HG02885 (cell line): ENCODE measurements at regions not wholly inside any gene's neighbourhood (a gene's known extent, or its start where the extent isn't known, plus 50 kb on each side); places are given as distances from the start of the nearest gene placed in this dataset.
"Not testable (repeated sequence)": the region's sequence is repeated elsewhere in the genome, so short reads cannot be mapped to it uniquely, and the experiment has no call there.

ENCODE experiments used
- ATAC-seq: cut with Tn5 transposase; IDR thresholded peaks from one replicate; pipeline ENCODE4 v1.9.1; 2021; ENCODE audit warnings: mild to moderate bottlenecking; ENCODE audit not compliant: unreplicated experiment, poor library complexity

DNA sequence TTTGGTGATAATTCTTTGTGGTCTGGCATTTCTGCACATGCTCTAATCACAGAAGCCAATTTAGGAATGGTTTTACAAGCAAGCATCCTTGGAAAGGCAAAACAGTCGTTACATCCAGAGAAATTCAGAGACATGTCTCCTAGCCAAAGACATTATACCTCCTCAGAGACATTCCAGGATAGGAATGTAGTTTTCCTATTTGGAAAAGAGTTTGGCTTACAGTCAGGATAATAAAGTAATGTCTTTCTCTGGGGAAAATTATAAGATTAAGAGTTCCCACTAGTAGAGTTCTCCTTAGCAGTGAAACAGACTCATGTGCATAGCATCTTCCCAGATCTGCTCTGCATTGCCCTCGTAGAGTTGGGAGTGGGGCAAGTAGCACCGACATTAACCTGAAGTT, 753.6 kb upstream of the TMEFF2 start:
- no peak for ATAC-seq

DNA sequence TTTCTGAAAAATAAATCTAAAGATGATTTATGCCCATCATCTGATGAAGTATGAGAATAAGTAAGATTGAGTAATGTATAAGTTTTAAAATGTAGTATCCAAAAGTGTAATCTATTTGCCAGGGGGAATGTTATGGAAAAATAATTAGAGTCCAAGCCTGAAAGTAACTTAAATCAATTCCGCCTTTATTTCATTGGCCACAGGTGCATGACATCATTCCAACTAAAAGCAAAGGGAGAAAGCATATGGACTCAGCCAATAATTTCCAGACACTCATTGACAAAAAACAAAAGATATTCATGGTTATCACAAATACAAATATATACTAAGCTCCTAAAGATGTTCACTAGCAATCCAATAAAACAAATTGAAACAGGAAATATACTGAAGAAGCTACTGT, 752.6 kb upstream of the TMEFF2 start:
- no peak for ATAC-seq

DNA sequence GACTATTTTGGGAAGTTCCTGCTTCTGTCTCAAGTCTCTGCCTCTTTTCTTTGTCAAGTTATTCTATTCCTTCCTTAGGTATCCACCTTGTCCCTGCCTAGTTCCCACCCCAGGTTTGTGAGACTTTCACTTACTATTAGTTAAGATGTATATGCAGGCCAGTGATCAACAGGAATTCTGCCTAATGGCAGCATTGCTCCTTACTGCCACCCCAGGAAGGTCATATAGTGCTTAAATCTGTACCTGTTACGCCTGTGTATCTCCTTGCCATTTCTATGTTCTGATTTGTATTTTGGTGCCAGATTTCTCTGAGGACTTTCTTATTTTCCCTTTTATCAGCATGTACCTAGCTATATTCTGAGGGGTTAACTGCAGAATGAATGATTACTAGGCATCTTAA, 746.0 kb upstream of the TMEFF2 start:
- ATAC-seq, result no peak

DNA sequence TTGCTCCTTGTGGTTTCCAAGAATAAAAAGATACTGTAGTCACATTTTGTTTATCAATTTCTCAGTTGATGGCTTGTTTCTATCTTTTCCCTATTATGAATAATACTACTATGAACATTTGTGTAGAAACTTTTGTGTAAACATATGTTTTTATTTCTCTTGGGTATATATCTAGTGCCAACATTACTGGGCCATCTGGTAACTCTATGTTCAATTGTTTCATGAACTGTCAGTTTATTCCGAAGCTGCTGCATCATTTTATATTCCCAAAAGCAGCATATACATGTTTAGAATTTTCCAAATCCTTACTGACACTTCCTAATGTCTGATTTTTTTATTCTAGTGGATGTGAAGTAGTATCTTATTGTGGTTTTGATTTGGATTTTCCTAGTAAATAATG, 737.6 kb upstream of the TMEFF2 start:
- no peak for ATAC-seq

DNA sequence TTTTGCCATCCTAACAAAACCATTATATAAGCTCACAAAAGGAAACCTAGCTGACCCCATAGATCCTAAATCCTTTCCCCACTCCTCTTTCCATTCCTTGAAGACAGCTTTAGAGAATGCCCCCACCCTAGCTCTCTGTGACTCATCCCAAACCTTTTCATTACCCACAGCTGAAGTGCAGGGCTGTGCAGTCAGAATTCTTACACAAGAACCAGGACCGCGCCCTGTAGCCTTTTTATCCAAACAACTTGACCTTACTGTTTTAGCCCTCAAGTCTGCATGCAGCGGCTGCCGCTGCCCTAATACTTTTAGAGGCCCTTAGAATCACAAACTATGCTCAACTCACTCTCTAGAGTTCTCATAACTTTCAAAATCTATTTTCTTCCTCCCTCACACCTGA, 726.9 kb upstream of the TMEFF2 start:
- not testable (repeated sequence) for ATAC-seq

DNA sequence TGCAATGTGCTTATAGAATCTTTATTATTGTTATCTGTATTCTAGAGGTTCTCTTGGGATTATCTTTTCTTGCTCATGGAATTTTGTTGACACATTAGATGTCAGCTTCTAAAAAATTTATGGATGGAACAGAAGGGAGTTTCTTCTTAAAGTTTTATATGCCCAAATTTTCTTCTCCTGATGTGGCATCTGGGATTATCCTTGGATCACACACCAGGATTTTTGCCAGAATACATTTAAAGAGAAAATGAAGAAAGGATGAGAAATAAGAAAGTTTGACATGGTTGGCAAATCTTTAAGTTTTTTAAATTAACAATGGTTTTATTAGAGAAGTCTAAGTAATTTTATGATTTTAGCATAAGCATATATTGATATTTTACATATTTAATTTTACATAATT, 706.7 kb upstream of the TMEFF2 start:
- no peak for ATAC-seq

DNA sequence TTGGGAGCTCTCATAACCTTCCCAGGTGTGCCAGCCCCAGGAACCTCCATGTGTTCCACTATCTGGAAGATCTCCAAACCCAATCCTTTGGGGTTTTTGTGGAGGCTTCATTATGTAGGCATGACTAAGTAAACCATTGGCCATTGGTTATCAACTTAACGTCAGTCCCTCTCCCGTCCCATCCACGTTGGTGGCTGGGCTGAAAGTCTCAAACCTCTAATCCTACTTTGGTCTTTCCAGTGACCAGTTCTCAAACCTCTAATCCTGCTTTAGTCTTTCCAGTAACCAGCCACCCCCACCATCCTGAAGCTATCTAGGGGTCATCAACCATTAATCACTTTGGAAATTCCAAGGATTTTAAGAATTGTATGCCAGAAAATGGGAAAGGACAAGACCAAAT, 704.7 kb upstream of the TMEFF2 start:
- no peak for ATAC-seq

DNA sequence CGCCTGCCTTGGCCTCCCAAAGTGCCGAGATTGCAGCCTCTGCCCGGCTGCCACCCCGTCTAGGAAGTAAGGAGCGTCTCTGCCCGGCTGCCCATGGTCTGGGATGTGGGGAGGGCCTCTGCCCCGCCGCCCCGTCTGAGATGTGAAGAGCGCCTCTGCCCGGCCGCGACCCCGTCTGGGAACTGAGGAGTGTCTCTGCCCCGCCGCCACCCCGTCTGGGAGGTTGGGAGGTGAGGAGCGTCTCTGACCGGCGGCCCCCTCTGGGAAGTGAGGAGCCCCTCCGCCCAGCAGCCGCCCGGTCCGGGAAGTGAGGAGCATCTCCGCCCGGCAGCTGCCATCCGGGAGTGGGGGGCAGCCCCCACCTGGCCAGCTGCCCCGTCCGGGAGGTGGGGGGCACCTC, 699.2 kb upstream of the TMEFF2 start:
- ATAC-seq, result not testable (repeated sequence)

DNA sequence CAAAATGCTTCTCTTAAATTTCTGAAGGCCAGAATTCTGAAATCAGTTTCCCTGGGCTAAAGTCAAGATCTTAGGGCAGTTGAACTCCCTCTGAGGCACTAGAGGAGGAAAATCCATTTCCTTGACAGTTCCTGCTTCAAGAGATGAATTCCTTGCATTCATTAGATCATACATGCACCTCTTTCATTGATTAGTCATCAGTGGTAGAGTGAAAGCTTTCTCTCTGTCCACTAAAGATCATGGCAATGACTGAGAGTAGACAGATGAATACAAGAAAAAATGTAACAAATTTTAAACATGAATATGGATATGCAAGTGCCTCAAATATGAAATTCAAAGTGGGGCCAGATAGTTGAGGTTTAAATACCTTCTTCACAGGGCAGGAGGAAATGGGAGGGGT, 693.4 kb upstream of the TMEFF2 start:
- ATAC-seq, result no peak

DNA sequence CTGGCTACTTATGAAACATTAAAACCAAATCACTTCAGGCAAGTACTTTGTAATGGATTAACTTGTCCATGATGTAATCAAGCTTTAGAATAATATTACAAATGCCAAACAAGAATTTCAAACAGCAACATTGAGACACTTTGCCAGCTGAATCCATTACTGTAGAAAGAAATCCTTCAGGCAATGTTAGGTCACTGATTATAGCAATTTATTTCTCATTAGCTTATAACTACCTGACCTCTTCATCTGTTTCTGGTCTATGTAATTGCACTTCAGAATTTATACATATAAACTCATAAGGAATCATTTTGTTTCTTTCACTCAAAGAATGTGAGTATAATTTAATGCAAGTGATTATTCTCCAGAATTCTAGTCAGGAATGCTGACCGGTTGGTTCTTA, 692.6 kb upstream of the TMEFF2 start:
- ATAC-seq, result no peak

DNA sequence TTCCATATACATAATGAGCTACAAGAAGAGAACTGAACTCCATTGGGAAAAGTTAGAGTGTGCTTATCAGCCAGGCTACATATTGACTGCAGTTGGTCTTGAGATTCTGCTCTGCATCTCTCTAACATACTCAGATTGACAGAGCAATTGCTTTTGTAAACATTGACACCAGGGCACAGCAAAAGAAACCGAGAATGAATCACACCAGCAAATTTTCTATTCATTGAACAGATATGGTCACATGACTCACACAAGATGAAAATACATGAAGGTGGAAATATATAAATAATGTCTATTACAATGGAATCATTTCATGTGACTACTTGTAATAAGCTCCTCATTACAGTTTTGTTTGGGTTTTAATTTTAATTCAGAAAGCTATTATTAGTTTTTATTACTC, 691.9 kb upstream of the TMEFF2 start:
- no peak for ATAC-seq

DNA sequence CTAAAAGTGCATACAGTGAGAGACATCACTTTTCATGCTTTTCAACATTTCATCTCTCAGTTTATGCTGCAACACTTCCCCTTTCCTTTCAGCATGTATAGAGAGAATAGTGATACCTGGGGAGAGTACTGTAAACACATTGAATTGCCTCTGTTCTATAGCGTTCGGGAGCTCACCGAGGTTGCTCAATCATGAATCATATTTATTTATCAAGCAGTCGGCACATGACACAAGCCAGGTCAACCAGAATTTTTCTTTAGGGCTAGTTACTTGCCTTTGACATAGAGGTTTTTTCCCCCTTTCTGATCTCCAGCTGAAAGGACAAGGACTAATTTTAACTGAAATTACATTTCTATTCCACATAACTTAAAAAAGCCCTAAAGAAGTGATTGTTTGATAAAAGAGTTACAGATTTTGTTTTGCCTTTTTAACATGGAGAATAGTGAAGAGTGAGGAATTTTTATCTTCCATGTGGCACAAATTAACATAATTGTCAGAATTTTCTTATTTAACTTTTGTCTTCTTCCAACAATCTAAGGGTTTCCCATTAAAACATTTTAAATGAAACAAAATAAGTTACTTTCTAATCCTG, 690.9 kb upstream of the TMEFF2 start:
- no peak for ATAC-seq

DNA sequence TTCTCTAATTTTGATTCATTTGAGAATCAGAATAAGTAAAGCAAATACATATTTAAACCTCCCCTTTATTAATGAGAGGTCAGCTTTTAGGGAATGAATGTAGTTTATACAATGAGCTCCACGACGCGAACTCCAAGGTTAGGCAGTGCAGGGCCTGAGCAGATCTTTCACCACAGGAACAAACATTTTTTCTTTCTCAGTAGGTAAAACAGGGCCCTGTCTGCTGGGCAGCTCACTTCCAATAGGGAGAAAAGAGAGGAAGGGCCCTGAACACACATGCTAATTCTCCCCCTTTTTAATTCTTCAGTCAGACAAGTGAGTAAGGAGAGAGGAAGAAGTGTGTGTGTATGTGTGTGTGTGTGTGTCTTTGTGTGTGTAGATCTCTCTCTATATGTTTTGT, 682.4 kb upstream of the TMEFF2 start:
- no peak for ATAC-seq

DNA sequence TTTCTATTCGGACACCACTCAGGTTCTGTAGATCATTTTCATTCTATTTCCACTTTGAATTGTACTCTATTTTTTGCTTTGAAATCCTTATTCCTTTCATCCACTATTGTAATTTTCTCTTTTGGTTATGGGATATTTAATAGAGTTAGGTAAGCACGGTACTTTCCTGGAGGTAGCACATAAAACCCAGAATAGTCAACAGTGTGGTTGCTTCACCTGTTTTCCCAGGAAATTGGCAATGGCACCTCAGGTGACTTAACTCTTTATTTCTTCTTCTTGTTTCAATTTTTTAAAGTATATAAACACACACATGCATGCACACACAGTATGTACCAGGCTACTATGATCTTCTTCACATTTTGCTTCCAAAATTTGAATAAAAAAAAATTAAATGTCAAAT, 682.0 kb upstream of the TMEFF2 start:
- no peak for ATAC-seq

DNA sequence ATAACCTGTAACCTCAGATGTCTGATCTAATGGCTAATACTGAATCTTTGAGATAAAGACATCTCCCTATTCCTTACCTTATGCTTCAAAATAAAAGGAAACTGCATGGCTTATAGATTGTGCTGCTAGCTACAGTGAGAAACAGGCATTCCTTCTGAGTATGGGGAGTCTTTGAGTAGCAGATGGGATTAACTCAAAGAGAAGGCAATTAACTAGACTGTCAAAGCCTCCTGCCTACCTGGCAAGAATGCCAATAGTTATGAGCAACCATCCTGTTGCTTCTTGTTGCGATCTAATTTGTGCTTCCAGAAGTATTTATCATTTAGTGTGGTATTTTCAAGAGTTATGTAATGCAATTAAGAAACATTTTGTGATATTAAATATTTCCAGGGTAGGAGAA, 660.0 kb upstream of the TMEFF2 start:
- no peak for ATAC-seq

DNA sequence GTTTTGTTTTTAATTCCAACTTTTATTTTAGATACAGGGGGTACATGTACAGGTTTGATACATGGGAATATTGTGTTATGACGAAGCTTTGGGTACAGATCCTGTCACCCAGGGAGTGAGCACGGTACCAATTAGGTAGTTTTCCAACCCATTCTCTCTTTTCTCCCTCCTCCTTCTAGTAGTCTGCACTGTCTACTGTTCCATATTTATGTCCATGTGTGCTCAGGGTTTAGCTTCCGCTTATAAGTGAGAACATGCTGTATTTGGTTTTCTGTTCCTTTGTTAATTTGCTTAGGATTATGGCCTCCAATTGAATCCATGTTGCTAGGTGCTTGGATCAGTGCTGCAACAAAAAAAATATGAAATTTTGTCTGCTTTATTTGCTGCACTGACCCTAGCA, 659.3 kb upstream of the TMEFF2 start:
- ATAC-seq, result no peak

DNA sequence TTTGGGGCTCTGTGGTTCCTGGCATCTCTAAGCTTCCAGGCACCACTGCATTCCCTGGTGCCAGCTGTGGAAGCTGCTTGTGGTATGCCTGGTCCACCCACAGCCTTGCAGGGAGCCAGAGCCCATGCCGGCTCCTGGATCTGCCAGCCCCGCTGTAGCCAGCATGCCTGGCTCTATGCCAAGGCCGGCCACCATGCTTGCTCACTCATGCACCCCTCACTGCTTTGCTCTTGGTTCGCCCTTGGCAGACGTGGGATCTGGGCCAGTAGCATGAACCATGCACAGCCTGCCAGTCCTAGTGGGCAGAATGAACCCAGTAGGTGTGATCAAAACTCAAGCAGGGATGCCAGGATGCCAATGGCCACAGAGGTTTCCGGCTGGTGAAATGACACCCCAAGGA, 634.2 kb upstream of the TMEFF2 start:
- no peak for ATAC-seq

DNA sequence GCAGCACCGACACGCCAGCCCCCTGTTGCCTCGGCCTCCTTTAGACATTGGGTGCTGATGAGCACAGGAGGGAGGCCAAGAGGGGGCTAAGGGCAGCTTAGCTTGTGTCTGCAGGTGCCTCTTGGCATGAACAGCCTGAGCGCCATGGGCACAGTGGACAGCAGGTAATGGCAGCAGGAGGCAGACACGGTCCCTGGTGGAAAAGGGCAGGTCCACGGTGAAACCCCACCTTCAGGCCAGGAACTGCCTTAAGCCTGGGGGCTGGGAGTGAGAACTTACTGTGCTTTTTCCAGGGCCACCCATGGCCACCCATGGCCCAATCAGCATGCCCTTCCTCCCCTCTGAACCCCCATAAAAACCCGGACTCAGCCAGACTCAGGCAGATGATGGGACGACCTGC, 633.4 kb upstream of the TMEFF2 start:
- ATAC-seq, result no peak

DNA sequence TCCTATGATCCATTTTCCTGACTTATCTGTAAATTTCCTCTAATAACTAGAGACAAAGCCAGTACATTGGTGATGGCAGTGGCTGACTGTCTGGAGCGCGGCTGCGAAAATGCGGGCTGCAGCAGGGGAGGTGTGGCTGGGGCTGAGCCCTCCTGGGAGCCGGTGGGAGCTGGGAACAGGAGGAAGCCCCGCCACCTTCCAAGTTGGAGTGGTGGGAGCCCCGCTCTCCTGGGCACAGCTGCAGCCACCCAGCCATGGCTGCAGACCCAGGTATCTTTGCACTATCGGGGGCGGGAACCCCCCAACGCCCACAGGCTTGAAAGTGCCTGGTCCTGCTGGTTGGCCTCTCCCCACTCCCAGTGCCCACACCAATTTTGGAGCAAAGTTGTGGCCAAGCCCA, 633.0 kb upstream of the TMEFF2 start:
- ATAC-seq, result no peak

DNA sequence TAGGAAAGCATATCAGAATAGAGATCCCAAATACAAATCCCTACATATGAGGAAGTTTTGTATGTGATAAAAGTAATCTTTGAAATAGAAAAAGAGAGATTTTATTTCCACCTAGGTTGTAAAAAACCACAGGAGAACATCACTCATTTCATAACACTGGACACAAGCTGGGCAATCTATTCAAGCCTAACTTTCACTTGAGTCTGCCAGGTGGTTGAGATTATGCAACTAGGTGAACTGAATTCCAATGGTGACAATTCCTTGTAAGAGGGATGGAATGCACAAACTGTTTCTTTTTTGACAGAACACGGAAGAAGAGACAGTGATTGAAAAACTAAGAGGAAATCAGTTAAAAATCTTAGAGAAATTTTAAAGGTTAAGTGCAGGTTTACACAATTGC, 619.6 kb upstream of the TMEFF2 start:
- no peak for ATAC-seq

DNA sequence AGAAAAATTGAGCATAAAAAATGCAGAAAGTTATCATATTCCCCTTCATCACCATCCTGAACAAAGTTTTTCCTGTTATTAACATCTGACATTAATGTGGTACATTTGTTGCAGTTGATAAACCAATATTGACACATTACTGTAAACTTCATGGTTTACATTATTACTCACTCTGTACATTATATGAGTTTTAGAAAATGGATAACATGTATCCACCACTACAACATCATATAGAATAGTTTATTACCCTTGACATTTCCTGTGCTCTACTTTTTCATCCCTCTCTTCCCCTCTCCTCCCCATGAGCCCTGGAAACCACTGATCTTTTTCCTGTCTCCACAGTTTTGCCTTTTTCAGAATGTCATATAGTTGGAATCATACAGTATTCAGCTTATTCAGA, 618.6 kb upstream of the TMEFF2 start:
- no peak for ATAC-seq

DNA sequence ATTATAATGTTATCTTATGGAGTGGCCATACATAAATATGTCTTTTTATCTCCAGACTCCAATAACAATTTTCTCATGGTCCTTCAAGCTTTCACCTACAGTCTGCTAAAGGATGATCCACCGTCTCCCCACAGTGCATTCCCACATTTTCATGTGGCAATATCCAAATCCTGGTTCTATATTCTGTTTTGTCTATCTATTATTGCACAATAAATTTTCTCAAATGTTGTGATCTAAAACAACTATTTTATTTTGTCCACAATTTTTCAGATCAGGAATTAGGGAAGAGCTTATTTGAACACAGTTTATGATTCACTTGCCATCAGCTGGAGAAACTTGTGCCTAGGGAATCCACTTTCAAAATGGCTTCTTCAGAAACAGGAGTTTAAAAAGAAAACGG, 614.4 kb upstream of the TMEFF2 start:
- no peak for ATAC-seq

DNA sequence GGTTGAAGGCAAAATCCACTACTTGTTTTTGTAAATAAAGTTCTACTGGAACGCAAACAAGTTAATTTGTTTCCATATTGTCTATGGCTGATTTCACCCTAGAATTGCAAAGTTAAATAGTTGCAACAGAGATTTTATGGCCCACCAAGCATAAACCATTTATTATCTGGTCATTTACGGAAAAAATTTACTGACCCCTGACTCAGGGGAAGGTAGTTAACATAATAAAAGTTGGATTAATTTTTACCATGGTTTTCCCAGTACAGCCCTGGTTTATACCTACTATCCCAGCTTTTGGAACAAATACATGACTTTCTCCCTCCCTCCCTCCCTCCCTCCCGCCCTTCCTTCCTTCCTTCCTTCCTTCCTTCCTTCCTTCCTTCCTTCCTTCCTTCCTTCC, 588.9 kb upstream of the TMEFF2 start:
- ATAC-seq, result no peak
